Muscle layer of duodenum (tissue), 2 donors: ENCODE measurements at regions not wholly inside any gene's neighbourhood (a gene's known extent, or its start where the extent isn't known, plus 50 kb on each side); places are given as distances from the start of the nearest gene placed in this dataset.

Experiments
- H3K27ac ChIP-seq: one replicate; pipeline ENCODE4 v1.7.0; 2013; ENCODE audit warnings: mild to moderate bottlenecking, low read length
- H3K27me3 ChIP-seq: one replicate; pipeline ENCODE4 v1.7.0; 2013; ENCODE audit warnings: low read depth, mild to moderate bottlenecking, control low read depth, low read length
- H3K36me3 ChIP-seq, 2 donors: one replicate each; pipeline ENCODE4 v1.7.0; 2013; ENCODE audit warnings: low read length in 2 of 2, control low read depth in 1 of 2, mild to moderate bottlenecking in 1 of 2; ENCODE audit not compliant: insufficient read depth in 2 of 2, control insufficient read depth in 1 of 2
- H3K4me1 ChIP-seq, 2 donors: one replicate each; pipeline ENCODE4 v1.7.0; 2013; ENCODE audit warnings: low read length in 2 of 2, mild to moderate bottlenecking in 2 of 2, control low read depth in 1 of 2, moderate library complexity in 1 of 2; ENCODE audit not compliant: insufficient read depth in 2 of 2, control insufficient read depth in 1 of 2
- H3K4me3 ChIP-seq, 2 donors: one replicate each; pipeline ENCODE4 v1.7.0; 2013; ENCODE audit warnings: low read length in 2 of 2, low read depth in 1 of 2, mild to moderate bottlenecking in 1 of 2
- H3K9me3 ChIP-seq, 2 donors: one replicate each; pipeline ENCODE4 v1.7.0; 2013; ENCODE audit warnings: low read length in 2 of 2, control low read depth in 1 of 2, mild to moderate bottlenecking in 1 of 2; ENCODE audit not compliant: control insufficient read depth in 1 of 2
- donor health status: healthy.

- no peak overlapping the region for H3K27ac ChIP-seq
- no peaks in the 10 kb centered on the region for H3K27me3 ChIP-seq
- H3K4me3 ChIP-seq: no peak overlapping the region
- no peaks in the 10 kb centered on the region for H3K36me3 ChIP-seq
- H3K4me1 ChIP-seq: no peaks in the 10 kb centered on the region
- no peaks in the 10 kb centered on the region for H3K9me3 ChIP-seq
Observed at GRCh38 chr15:69951898-69952555, 145.7 kb downstream of the TLE3 start.

GRCh38 chr15:69953051-69953450 lies 144.7 kb downstream of the TLE3 start:
- no peaks in the 10 kb centered on the region for H3K4me1 ChIP-seq
- no peak overlapping the region for H3K27ac ChIP-seq
- H3K4me3 ChIP-seq: no peak overlapping the region

GRCh38 chr15:69953816-69954215 lies 143.9 kb downstream of the TLE3 start:
- no peaks in the 10 kb centered on the region for H3K4me1 ChIP-seq
- H3K9me3 ChIP-seq: no peaks in the 10 kb centered on the region
- no peaks in the 10 kb centered on the region for H3K36me3 ChIP-seq
- no peaks in the 10 kb centered on the region for H3K27me3 ChIP-seq
- H3K4me3 ChIP-seq: no peak overlapping the region
- H3K27ac ChIP-seq: no peak overlapping the region

More at GRCh38 chr15:69953051-69953450, 144.7 kb downstream of the TLE3 start:
- no peaks in the 10 kb centered on the region for H3K9me3 ChIP-seq
- H3K36me3 ChIP-seq: no peaks in the 10 kb centered on the region
- H3K27me3 ChIP-seq: no peaks in the 10 kb centered on the region

- H3K27me3 ChIP-seq: no peaks in the 10 kb centered on the region
- H3K36me3 ChIP-seq: no peaks in the 10 kb centered on the region
- H3K4me3 ChIP-seq: no peak overlapping the region
Observed at GRCh38 chr15:69954666-69955065, 143.1 kb downstream of the TLE3 start.

GRCh38 chr15:69955240-69955894 lies 142.3 kb downstream of the TLE3 start:
- H3K4me1 ChIP-seq: no peaks in the 10 kb centered on the region
- no peak overlapping the region for H3K4me3 ChIP-seq
- no peaks in the 10 kb centered on the region for H3K27me3 ChIP-seq
- H3K27ac ChIP-seq: no peak overlapping the region
- no peaks in the 10 kb centered on the region for H3K9me3 ChIP-seq
- no peaks in the 10 kb centered on the region for H3K36me3 ChIP-seq

More at GRCh38 chr15:69954666-69955065, 143.1 kb downstream of the TLE3 start:
- no peak overlapping the region for H3K27ac ChIP-seq
- H3K4me1 ChIP-seq: no peaks in the 10 kb centered on the region
- H3K9me3 ChIP-seq: no peaks in the 10 kb centered on the region

GRCh38 chr15:69956417-69956816 lies 141.3 kb downstream of the TLE3 start:
- no peak overlapping the region for H3K4me3 ChIP-seq
- H3K4me1 ChIP-seq: no peaks in the 10 kb centered on the region
- H3K27me3 ChIP-seq: no peaks in the 10 kb centered on the region
- H3K27ac ChIP-seq: no peak overlapping the region
- no peaks in the 10 kb centered on the region for H3K9me3 ChIP-seq
- H3K36me3 ChIP-seq: no peaks in the 10 kb centered on the region

- H3K9me3 ChIP-seq: no peaks in the 10 kb centered on the region
- H3K36me3 ChIP-seq: no peaks in the 10 kb centered on the region
- no peak overlapping the region for H3K27ac ChIP-seq
- no peak overlapping the region for H3K4me3 ChIP-seq
- H3K4me1 ChIP-seq: no peaks in the 10 kb centered on the region
- H3K27me3 ChIP-seq: no peaks in the 10 kb centered on the region
Observed at GRCh38 chr15:69957175-69957574, 140.5 kb downstream of the TLE3 start.

GRCh38 chr15:69958496-69959084 lies 139.1 kb downstream of the TLE3 start:
- no peak overlapping the region for H3K4me3 ChIP-seq
- H3K9me3 ChIP-seq: no peaks in the 10 kb centered on the region
- no peaks in the 10 kb centered on the region for H3K36me3 ChIP-seq
- H3K4me1 ChIP-seq: no peaks in the 10 kb centered on the region
- no peaks in the 10 kb centered on the region for H3K27me3 ChIP-seq
- no peak overlapping the region for H3K27ac ChIP-seq

- Histone ChIP-seq H3K27ac (no peak overlapping the region), H3K27me3 (no peaks in the 10 kb centered on the region), H3K36me3 (no peaks in the 10 kb centered on the region), H3K9me3 (no peaks in the 10 kb centered on the region), H3K4me3 (no peak overlapping the region), H3K4me1 (no peaks in the 10 kb centered on the region)
Observed at GRCh38 chr15:69962561-69962960, 135.2 kb downstream of the TLE3 start.

GRCh38 chr15:69963385-69963784 lies 134.3 kb downstream of the TLE3 start:
- Histone ChIP-seq H3K4me3 (no peak overlapping the region), H3K27me3 (no peaks in the 10 kb centered on the region), H3K9me3 (no peaks in the 10 kb centered on the region), H3K36me3 (no peaks in the 10 kb centered on the region), H3K4me1 (no peaks in the 10 kb centered on the region), H3K27ac (no peak overlapping the region)

- H3K36me3 ChIP-seq: no peaks in the 10 kb centered on the region
- no peaks in the 10 kb centered on the region for H3K27me3 ChIP-seq
- H3K4me3 ChIP-seq: no peak overlapping the region
- H3K4me1 ChIP-seq: no peaks in the 10 kb centered on the region
- H3K9me3 ChIP-seq: peaks cover 0 to 2% of the 10 kb centered on the region in 2 donors
- H3K27ac ChIP-seq: no peak overlapping the region
Observed at GRCh38 chr15:69971771-69972170, 125.9 kb downstream of the TLE3 start.
